Peyer's patch (tissue), 4 donors: ENCODE measurements at regions not wholly inside any gene's neighbourhood (a gene's known extent, or its start where the extent isn't known, plus 50 kb on each side); places are given as distances from the start of the nearest gene placed in this dataset.
A peak's percentile ranks its signal among the peaks of the same experiment; 100 is the strongest.

Source experiments
- DNase-seq, 3 donors: peaks; one replicate each; pipeline ENCODE4 v3.0.0-alpha.2; 2017 to 2019
- H3K27ac ChIP-seq, 4 donors: fragments of 200-600 bp; sonication (generic); one replicate each; pipeline ENCODE4 v1.5.1; 2016 to 2019
- H3K27me3 ChIP-seq, 2 donors: fragments of 200-600 bp; sonication (generic); one replicate each; pipeline ENCODE4 v1.5.1; 2019
- H3K36me3 ChIP-seq, 3 donors: fragments of 200-600 bp; sonication (generic); one replicate each; pipeline ENCODE4 v1.5.1; 2016 to 2019
- H3K4me1 ChIP-seq, 4 donors: fragments of 200-600 bp; sonication (generic); one replicate each; pipeline ENCODE4 v1.5.1; 2016 to 2019
- H3K4me3 ChIP-seq, 4 donors: fragments of 200-600 bp; sonication (generic); 1 replicate in 3 of 4; 2 replicates in 1 of 4; pipeline ENCODE4 v1.5.1; 2016 to 2019; ENCODE audit warnings: mild to moderate bottlenecking in 1 of 4
- H3K9me3 ChIP-seq, 4 donors: fragments of 200-600 bp; sonication (generic); one replicate each; pipeline ENCODE4 v1.5.1; 2016 to 2019; ENCODE audit warnings: mild to moderate bottlenecking in 1 of 4
- CTCF ChIP-seq, 6 experiments: fragments of 450-650 bp in 4 of 6; fragments of 200-600 bp in 2 of 6; sonication (generic) in 1 of 6; IDR thresholded peaks; one replicate each; pipeline ENCODE4 v1.5.1; 2017 to 2019; ENCODE audit warnings: antibody characterized with exemption in 6 of 6, mild to moderate bottlenecking in 3 of 6, moderate library complexity in 1 of 6
- POLR2A ChIP-seq, 2 donors: fragments of 450-650 bp; IDR thresholded peaks; one replicate each; pipeline ENCODE4 v1.5.1; 2017; ENCODE audit warnings: antibody characterized with exemption in 2 of 2, mild to moderate bottlenecking in 2 of 2, moderate library complexity in 2 of 2

- no peak overlapping the region for H3K4me3 ChIP-seq
- H3K27me3 ChIP-seq: no peaks in the 10 kb centered on the region
- H3K36me3 ChIP-seq: no peaks in the 10 kb centered on the region
- peak overlapping the region in 1 of 4 donors; percentile 14 for H3K27ac ChIP-seq
- DNase-seq: no peak
- H3K4me1 ChIP-seq: peaks cover 0 to 20% (median 0%) of the 10 kb centered on the region in 4 donors
- no peaks in the 10 kb centered on the region for H3K9me3 ChIP-seq
- no peak for TF ChIP-seq POLR2A (IDR thresholded peaks at IDR 0.05)
- TF ChIP-seq CTCF (IDR thresholded peaks at IDR 0.05): no peak
These were observed 269.8 kb downstream of the SYK start for GRCh38 chr9:91071184-91071990.

GRCh38 chr9:91073049-91073810 is 271.6 kb downstream of the SYK start:
- DNase-seq: peak in 2 of 3 donors; percentile 74 to 77
- Histone ChIP-seq H3K4me3 (no peak overlapping the region), H3K27ac (peak overlapping the region in 2 of 4 donors; percentile 14 to 24), H3K9me3 (no peaks in the 10 kb centered on the region), H3K4me1 (peaks cover 0 to 20% (median 0%) of the 10 kb centered on the region in 4 donors), H3K27me3 (no peaks in the 10 kb centered on the region), H3K36me3 (no peaks in the 10 kb centered on the region)
- TF ChIP-seq CTCF (IDR thresholded peaks at IDR 0.05) (no peak), POLR2A (IDR thresholded peaks at IDR 0.05) (no peak)

- H3K36me3 ChIP-seq: no peaks in the 10 kb centered on the region
- no peaks in the 10 kb centered on the region for H3K9me3 ChIP-seq
- no peak for DNase-seq
- no peak overlapping the region for H3K4me3 ChIP-seq
- peaks cover 0 to 20% (median 0%) of the 10 kb centered on the region in 4 donors for H3K4me1 ChIP-seq
- H3K27me3 ChIP-seq: no peaks in the 10 kb centered on the region
- peak overlapping the region in 1 of 4 donors; percentile 14 for H3K27ac ChIP-seq
- TF ChIP-seq CTCF (IDR thresholded peaks at IDR 0.05) (no peak), POLR2A (IDR thresholded peaks at IDR 0.05) (no peak)
These were observed 272.5 kb downstream of the SYK start for GRCh38 chr9:91073811-91074771.

GRCh38 chr9:91074866-91075265 is 273.2 kb downstream of the SYK start:
- no peaks in the 10 kb centered on the region for H3K9me3 ChIP-seq
- peaks cover 0 to 20% (median 0%) of the 10 kb centered on the region in 4 donors for H3K4me1 ChIP-seq
- no peaks in the 10 kb centered on the region for H3K27me3 ChIP-seq
- no peak for DNase-seq
- TF ChIP-seq POLR2A (IDR thresholded peaks at IDR 0.05) (no peak), CTCF (IDR thresholded peaks at IDR 0.05) (no peak)
- H3K4me3 ChIP-seq: no peak overlapping the region
- no peaks in the 10 kb centered on the region for H3K36me3 ChIP-seq
- H3K27ac ChIP-seq: no peak overlapping the region

GRCh38 chr9:91075279-91075678 is 273.7 kb downstream of the SYK start:
- H3K9me3 ChIP-seq: no peaks in the 10 kb centered on the region
- no peak for DNase-seq
- no peak overlapping the region for H3K4me3 ChIP-seq
- H3K36me3 ChIP-seq: no peaks in the 10 kb centered on the region
- no peak overlapping the region for H3K27ac ChIP-seq
- TF ChIP-seq CTCF (IDR thresholded peaks at IDR 0.05): no peak
- TF ChIP-seq POLR2A (IDR thresholded peaks at IDR 0.05): no peak
- peaks cover 0 to 20% (median 0%) of the 10 kb centered on the region in 4 donors for H3K4me1 ChIP-seq
- no peaks in the 10 kb centered on the region for H3K27me3 ChIP-seq
